GM10266 (cell line): ENCODE measurements at regions not wholly inside any gene's neighbourhood (a gene's known extent, or its start where the extent isn't known, plus 50 kb on each side); places are given as distances from the start of the nearest gene placed in this dataset.

Experiments
- DNase-seq: peaks from one replicate; pipeline ENCODE4 v3.0.0; 2012; ENCODE audit errors: extremely low spot score
- TF ChIP-seq, protein P1 (sequence below): IDR thresholded peaks from 2 replicates; pipeline ENCODE4 v1.5.1; 2012; ENCODE audit warnings: mild to moderate bottlenecking, low read depth; ENCODE audit not compliant: control insufficient read depth, insufficient read depth; ENCODE audit errors: missing control alignments

DNA sequence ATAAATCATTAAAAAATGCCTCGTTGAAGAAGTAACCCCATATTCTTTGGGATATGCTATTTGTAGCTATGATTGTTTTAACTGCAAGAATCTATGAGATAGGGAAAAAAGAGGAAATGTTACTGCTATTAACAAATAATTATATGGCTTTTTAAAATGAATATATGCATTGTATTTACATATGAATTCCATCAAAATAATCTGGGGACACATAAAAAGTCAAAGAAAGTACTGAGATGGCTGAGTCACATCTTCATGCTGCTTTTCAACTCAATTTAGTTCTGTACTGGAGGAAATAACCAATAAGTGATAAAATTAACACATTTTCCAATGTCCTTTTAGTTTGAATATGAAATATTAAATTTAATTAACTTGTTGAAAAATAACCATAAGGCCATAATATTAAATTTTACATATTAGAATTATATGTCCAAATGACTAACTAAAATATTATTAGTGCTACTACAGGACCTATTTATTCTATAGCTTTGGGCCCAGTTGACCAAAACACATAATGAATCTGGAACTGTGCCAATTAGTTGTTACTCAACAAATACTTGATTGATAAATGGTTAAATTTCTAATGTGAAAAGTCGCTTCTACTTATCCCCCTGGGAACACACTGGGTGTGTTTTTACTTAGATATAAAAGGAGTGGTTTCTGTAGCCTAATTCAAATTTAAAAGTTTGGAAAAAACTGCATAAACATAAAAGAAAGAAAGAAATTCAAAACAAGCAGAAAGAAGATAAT, 214.6 kb upstream of the PFKP start:
- no peak for DNase-seq
- TF ChIP-seq, protein P1, sequence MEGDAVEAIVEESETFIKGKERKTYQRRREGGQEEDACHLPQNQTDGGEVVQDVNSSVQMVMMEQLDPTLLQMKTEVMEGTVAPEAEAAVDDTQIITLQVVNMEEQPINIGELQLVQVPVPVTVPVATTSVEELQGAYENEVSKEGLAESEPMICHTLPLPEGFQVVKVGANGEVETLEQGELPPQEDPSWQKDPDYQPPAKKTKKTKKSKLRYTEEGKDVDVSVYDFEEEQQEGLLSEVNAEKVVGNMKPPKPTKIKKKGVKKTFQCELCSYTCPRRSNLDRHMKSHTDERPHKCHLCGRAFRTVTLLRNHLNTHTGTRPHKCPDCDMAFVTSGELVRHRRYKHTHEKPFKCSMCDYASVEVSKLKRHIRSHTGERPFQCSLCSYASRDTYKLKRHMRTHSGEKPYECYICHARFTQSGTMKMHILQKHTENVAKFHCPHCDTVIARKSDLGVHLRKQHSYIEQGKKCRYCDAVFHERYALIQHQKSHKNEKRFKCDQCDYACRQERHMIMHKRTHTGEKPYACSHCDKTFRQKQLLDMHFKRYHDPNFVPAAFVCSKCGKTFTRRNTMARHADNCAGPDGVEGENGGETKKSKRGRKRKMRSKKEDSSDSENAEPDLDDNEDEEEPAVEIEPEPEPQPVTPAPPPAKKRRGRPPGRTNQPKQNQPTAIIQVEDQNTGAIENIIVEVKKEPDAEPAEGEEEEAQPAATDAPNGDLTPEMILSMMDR, result no peak

DNA sequence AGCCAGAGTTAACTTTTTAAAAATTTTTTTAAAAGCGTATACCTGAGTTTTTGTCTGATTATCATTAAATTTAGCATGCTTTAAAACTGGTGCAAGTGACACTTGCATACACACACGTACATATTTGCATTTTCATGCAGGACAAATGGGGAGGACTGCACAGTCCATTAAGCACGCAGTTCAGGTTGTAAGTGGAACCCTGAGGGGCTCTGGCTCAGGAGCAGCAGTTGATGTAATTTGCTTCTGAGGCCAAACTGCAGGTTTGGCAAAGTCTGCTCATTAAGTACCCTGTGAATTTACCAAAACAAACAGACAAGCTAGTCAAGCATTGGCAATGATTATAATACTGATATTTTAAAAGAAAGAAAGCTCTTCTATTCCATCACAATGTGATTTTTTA, 215.8 kb upstream of the PFKP start:
- TF ChIP-seq, protein P1, result no peak
- no peak for DNase-seq

DNA sequence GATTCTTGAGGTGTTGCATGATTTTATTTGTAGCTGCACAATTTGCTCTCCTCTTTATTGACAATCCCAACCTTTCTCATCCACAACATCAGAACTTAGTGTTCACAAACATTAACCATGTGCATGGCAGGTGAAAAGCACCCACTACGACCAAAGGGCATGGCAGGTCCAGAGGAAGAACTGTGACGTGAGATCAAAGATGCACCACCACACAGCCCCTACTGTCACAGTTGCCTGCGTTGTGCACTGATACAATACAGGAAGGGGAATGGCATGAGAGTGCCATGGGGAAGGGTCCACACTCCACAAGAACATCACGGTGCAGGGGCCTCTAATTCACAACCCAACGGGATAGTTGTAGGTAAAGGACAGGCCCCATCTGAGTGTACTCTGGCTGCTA, 217.1 kb upstream of the PFKP start:
- TF ChIP-seq, protein P1, result no peak
- DNase-seq, result no peak

DNA sequence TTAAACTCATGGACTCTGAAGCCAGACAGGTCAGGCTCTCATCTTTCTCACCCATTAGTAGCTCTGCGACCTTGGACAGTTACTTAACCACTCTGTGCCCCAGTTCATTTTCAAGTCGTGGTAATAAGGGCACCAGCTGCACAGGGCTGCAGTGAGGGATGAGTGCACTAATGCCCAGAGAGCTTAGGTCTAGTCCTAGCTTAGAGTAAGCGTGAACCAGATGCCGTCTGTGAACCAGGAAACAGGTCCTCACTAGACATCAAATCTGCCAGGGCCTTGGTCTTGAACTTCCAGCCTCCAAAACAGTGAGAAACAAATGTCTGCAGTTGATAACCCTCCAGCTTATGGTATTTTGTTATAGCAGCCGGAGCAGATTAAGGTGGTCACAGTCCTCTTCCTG, 222.4 kb upstream of the PFKP start:
- TF ChIP-seq, protein P1, result no peak
- no peak for DNase-seq

DNA sequence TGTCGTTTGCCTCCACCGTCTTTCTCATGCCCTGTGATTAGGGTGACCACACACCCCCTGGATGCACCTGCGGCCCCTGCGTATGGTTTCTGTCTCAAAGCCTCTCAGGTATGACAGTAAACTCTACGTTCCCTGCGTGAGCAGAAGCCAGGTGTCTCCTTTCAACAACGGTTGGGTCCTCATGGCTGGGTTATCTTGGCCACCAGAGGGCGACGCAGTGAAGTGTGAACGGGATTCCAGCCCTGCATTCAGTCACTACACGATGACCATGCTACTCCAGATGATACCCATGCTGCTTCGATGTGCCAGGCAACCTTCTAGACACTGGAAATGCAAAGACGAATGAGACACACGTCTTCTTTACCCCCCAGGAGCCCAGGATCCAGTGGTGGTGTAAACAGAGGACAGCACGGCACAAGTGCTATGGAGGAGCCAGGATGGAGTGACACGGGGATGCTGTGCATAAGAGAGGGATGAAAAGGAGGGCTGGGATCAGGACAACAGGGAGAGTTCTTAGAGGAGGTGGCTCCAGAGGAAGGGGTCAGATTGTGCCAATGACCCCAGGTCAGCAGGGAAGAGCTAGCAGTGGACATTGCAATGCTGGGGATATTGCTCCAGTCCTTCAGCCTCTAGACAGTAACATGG, 228.1 kb upstream of the PFKP start:
- DNase-seq, result peak; percentile 35
- TF ChIP-seq, protein P1, result peak; percentile 42

DNA sequence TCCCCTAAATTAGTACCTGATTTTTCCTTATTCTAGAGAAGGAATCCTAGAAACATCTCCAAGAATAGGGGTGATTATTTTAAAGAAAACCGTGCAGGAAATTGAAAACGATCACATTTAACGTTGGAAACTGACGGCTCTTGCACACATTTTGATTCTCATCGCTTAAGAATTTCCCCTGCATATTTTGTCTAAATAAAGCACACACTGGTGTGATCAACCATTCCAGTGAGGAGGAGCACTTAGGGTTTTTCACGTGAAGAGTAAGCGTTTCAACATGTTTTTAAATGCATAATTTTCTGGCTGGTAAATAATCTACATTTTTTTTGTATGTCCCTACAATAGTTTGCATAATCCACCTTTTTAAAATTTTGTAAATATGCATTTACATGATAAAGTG, 229.7 kb upstream of the PFKP start:
- TF ChIP-seq, protein P1, result no peak

More for the DNA sequence above, 229.7 kb upstream of the PFKP start:
- DNase-seq, result no peak
